Body of pancreas (tissue), 4 donors: ENCODE measurements at regions not wholly inside any gene's neighbourhood (a gene's known extent, or its start where the extent isn't known, plus 50 kb on each side); places are given as distances from the start of the nearest gene placed in this dataset.

Experiments
- ATAC-seq: fragments of 150-250 bp; one replicate; pipeline ENCODE4 v1.9.1; 2016
- DNase-seq, 4 donors: peaks; one replicate each; pipeline ENCODE4 v3.0.0-alpha.2; 2019
- H3K27ac ChIP-seq, 4 donors: fragments of 200-600 bp; sonication (generic); 1 replicate in 3 of 4; 2 replicates in 1 of 4; pipeline versions ENCODE4 v1.5.1 to v1.6.1; 2016 to 2019; ENCODE audit warnings: mild to moderate bottlenecking in 1 of 4, mixed read lengths in 1 of 4, moderate library complexity in 1 of 4
- H3K27me3 ChIP-seq, 2 donors: fragments of 200-600 bp; sonication (generic); one replicate each; pipeline ENCODE4 v1.6.0; 2016; ENCODE audit warnings: mild to moderate bottlenecking in 1 of 2
- H3K36me3 ChIP-seq, 2 donors: fragments of 200-600 bp; sonication (generic); replicated peaks in 1 of 2; 2 replicates each; pipeline ENCODE4 v1.5.1; 2016; ENCODE audit warnings: low read depth in 2 of 2; ENCODE audit not compliant: insufficient read depth in 1 of 2
- H3K4me1 ChIP-seq: fragments of 200-600 bp; sonication (generic); one replicate; pipeline ENCODE4 v1.6.0; 2016
- H3K4me3 ChIP-seq, 2 donors: fragments of 200-600 bp; sonication (generic); 1 replicate in 1 of 2; 2 replicates in 1 of 2; pipeline ENCODE4 v1.5.1; 2016 to 2019
- H3K9me3 ChIP-seq, 3 donors: fragments of 200-600 bp; sonication (generic); 1 replicate in 2 of 3; 2 replicates in 1 of 3; pipeline ENCODE4 v1.5.1; 2016
- POLR2A ChIP-seq, 3 donors: fragments of 450-650 bp; IDR thresholded peaks; one replicate each; pipeline ENCODE4 v1.6.1; 2016; ENCODE audit warnings: antibody characterized with exemption in 3 of 3, mild to moderate bottlenecking in 2 of 3
- WGBS, 2 donors: methylation state at CpG; one replicate each; pipeline ENCODE4 v1.1.5; 2017; 5-methylcytosine and 5-hydroxymethylcytosine counted together
- intact Hi-C: fragments of 100-400 bp; cut with DNase I; formaldehyde crosslinking; loops from one replicate; pipeline ENCODE4 v1.15.1; 2023
- TF ChIP-seq, protein P1 (sequence below), 7 experiments: fragments of 450-650 bp in 4 of 7; fragments of 200-600 bp in 3 of 7; sonication (generic) in 3 of 7; IDR thresholded peaks; one replicate each; pipeline ENCODE4 v1.5.1; 2016 to 2019; ENCODE audit warnings: antibody characterized with exemption in 7 of 7

DNA sequence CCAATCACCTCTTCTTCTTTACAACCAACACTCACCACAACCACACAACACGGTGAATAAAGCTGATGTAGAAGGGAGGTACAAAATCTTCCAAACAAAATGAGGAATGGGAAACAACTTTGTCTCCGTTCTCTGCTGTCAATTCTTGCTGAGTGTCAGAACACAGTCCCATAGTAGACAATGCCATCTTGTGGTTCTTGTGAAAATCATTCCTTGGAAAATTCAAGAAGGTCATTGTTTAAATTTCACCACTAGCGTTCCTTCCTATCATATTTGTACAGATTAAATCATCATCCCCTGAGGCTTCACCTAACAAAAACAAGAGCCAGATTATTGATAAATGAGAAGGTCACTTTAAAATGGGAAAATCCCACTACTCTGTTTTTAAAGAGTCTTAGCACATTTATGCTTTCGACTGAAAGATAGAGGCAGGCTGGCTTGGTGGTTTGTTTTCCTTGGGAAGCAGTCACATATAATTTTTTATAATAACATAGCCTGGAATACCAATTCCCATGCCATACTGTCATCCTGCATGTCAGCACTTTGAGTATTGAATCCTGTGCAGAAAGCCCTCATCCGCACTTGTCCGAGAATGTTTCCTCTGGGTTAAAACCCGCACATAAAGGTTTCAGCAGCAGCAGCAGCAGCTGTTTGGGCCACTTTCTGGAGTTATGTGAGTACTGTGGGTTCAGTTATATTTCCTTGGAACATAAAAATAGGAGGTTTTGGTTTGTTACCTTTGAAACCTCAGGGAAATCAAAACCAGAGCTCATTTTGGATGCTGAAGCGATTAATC lies 395.0 kb upstream of the SMARCA2 start:
- 54 to 61% methylated on average over 8 of the region's 8 CpGs for WGBS, 2 donors
- Histone ChIP-seq H3K27ac (no peak overlapping the region), H3K4me3 (no peak overlapping the region), H3K9me3 (no peaks in the 10 kb centered on the region), H3K4me1 (no peaks in the 10 kb centered on the region), H3K36me3 (no peaks in the 10 kb centered on the region), H3K27me3 (no peaks in the 10 kb centered on the region)
- DNase-seq = no peak
- intact Hi-C loops = no loop called here
- no peak for ATAC-seq
- TF ChIP-seq, protein P1, sequence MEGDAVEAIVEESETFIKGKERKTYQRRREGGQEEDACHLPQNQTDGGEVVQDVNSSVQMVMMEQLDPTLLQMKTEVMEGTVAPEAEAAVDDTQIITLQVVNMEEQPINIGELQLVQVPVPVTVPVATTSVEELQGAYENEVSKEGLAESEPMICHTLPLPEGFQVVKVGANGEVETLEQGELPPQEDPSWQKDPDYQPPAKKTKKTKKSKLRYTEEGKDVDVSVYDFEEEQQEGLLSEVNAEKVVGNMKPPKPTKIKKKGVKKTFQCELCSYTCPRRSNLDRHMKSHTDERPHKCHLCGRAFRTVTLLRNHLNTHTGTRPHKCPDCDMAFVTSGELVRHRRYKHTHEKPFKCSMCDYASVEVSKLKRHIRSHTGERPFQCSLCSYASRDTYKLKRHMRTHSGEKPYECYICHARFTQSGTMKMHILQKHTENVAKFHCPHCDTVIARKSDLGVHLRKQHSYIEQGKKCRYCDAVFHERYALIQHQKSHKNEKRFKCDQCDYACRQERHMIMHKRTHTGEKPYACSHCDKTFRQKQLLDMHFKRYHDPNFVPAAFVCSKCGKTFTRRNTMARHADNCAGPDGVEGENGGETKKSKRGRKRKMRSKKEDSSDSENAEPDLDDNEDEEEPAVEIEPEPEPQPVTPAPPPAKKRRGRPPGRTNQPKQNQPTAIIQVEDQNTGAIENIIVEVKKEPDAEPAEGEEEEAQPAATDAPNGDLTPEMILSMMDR (IDR thresholded peaks at IDR 0.05) = peak in 5 of 7 experiments; percentile 16 to 55 (median 40)
- TF ChIP-seq POLR2A (IDR thresholded peaks at IDR 0.05) = no peak

DNA sequence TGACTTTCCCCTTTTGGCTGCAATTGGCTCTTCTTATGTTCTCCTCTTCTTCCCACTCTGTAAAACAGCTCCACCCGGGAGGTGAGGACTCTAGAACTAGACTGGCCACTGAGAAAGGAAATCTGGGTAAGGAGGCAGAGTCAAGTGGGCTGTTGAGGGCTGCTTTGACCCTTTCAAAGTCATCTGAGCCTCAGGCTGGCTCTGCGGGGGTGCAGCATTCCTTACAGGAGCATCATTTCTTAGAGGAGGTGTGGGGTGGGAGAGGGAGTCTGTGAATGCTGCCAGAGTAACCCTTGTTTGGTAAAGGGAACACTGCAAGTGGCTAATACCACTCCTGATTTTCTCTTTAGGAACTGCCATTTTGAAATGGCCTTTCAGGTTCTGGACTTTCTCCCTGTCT lies 377.7 kb upstream of the SMARCA2 start:
- Histone ChIP-seq H3K27me3 (no peaks in the 10 kb centered on the region), H3K4me1 (no peaks in the 10 kb centered on the region), H3K9me3 (no peaks in the 10 kb centered on the region), H3K27ac (no peak overlapping the region), H3K4me3 (no peak overlapping the region), H3K36me3 (no peaks in the 10 kb centered on the region)
- TF ChIP-seq POLR2A (IDR thresholded peaks at IDR 0.05) = no peak
- TF ChIP-seq, protein P1 (IDR thresholded peaks at IDR 0.05) = no peak
- 58 to 80% methylated on average over 2 of the region's 2 CpGs for WGBS, 2 donors
- no peak for DNase-seq
- no peak for ATAC-seq
- intact Hi-C loops = no loop called here

DNA sequence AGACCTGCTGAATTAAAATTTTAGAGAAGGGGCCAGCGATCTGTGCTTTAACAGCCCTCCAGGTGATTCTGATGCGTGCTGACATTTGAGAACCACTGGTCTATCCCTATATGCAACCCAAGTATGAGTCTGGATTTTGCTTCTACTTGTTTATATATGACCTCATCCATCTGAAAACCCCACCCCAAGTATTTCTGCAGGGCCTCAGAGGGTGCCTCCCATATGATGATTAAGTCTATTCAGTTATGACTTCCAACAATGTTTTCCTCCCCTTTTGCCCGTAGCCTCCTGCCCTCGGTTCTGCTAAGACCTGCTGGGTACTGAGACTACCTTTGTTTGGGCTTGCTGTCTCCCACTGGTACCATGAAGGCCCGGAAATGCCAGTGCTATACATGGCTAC lies 376.0 kb upstream of the SMARCA2 start:
- Histone ChIP-seq H3K27me3 (no peaks in the 10 kb centered on the region), H3K9me3 (no peaks in the 10 kb centered on the region), H3K36me3 (no peaks in the 10 kb centered on the region), H3K4me3 (no peak overlapping the region), H3K27ac (no peak overlapping the region), H3K4me1 (no peaks in the 10 kb centered on the region)
- 66 to 70% methylated on average over 5 of the region's 5 CpGs for WGBS, 2 donors
- no peak for TF ChIP-seq POLR2A (IDR thresholded peaks at IDR 0.05)
- TF ChIP-seq, protein P1 (IDR thresholded peaks at IDR 0.05) = no peak
- ATAC-seq = no peak
- no peak for DNase-seq
- intact Hi-C loops = no loop called here

DNA sequence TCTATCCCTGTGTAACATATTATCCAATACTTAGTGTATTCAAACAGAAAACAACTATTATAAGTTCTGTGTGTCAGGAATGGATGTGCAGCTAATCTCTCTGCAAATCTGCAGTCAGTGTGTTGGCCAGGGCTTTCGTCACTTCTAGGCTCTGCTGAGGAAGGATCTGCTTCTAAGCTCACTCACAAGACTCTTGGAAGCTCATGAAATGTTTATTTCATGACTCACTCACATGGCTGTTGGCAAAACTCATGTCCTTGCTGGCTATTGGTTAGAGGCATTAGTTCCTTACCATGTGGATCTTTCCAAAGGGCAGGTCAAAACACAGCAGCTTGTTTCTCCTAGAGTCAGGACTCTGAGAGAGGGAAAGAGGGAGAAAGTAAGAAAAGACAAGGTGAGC lies 367.4 kb upstream of the SMARCA2 start:
- H3K27me3 ChIP-seq = no peaks in the 10 kb centered on the region
- H3K9me3 ChIP-seq = no peaks in the 10 kb centered on the region
- intact Hi-C loops = no loop called here
- DNase-seq = peak in 1 of 4 donors; percentile 25
- no peak overlapping the region for H3K27ac ChIP-seq
- ATAC-seq = no peak
- no peak for TF ChIP-seq POLR2A (IDR thresholded peaks at IDR 0.05)
- TF ChIP-seq, protein P1 (IDR thresholded peaks at IDR 0.05) = no peak
- H3K4me1 ChIP-seq = no peaks in the 10 kb centered on the region
- H3K36me3 ChIP-seq = no peaks in the 10 kb centered on the region
- no peak overlapping the region for H3K4me3 ChIP-seq
- 40 to 68% methylated on average over 1 of the region's 1 CpG for WGBS, 2 donors

DNA sequence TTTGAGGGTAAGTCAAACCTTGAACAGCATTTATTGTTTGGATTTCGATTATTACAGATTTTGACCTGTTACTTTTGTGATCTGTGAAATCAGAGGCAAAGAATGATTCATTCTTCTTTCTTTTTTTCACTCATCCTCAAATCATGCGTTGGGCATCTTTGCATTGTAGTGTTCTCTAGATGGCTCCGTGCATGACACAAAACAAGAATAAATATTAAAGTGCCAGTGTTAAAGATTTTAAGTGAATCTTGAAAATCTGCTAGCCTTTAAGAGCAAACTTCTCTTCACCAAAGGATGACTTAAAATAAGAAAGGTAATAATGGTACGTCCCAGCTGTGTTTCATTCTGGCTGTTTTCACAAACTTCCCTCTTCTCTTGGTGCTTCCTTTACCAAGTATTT lies 361.9 kb upstream of the SMARCA2 start:
- H3K27me3 ChIP-seq = no peaks in the 10 kb centered on the region
- H3K4me1 ChIP-seq = no peaks in the 10 kb centered on the region
- ATAC-seq (no peak), DNase-seq (no peak)
- 56 to 57% methylated on average over 4 of the region's 4 CpGs for WGBS, 2 donors
- intact Hi-C loops = no loop called here
- TF ChIP-seq POLR2A (IDR thresholded peaks at IDR 0.05) = no peak
- TF ChIP-seq, protein P1 (IDR thresholded peaks at IDR 0.05) = no peak
- H3K36me3 ChIP-seq = no peaks in the 10 kb centered on the region
- no peaks in the 10 kb centered on the region for H3K9me3 ChIP-seq
- no peak overlapping the region for H3K4me3 ChIP-seq
- H3K27ac ChIP-seq = no peak overlapping the region
